ENCODE measurements at regions not wholly inside any gene's neighbourhood (a gene's known extent, or its start where the extent isn't known, plus 50 kb on each side); places are given as distances from the start of the nearest gene placed in this dataset.
A peak's percentile ranks its signal among the peaks of the same experiment; 100 is the strongest.

DNA sequence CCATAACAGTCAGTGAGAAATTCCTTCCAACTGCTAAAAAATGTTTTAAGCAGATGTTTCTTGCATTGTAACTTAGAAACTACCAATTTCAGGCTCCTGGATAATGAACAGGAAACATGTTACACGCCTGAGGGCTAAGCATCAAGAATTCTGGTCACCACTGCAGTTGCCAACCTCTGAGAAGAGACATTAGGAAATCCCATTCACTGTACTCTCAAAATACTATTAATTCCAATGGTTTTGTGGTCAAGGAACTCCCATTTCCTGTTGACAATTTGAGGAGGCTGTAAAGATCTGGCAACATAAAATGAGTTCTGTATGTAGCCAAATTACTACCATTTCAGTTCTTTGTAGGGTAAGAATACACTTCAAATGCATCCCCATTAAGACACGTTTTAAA is 456.0 kb upstream of the MEF2C start:
- H3K9me3 ChIP-seq = no peaks in the 10 kb centered on the region
- ATAC-seq = no peak
- no peaks in the 10 kb centered on the region for H3K27me3 ChIP-seq
- 32% methylated on average over 2 of the region's 2 CpGs for WGBS (ENCODE audit: insufficient coverage, low coverage, low lambda C conversion rate, missing lambda C conversion rate)
- intact Hi-C loops (cut with DNase I) = no loop called here
- no peaks in the 10 kb centered on the region for H3K4me1 ChIP-seq
- H3K4me3 ChIP-seq = no peak overlapping the region
- no peak for TF ChIP-seq POLR2A (IDR thresholded peaks at IDR 0.05)
- TF ChIP-seq, protein P1, sequence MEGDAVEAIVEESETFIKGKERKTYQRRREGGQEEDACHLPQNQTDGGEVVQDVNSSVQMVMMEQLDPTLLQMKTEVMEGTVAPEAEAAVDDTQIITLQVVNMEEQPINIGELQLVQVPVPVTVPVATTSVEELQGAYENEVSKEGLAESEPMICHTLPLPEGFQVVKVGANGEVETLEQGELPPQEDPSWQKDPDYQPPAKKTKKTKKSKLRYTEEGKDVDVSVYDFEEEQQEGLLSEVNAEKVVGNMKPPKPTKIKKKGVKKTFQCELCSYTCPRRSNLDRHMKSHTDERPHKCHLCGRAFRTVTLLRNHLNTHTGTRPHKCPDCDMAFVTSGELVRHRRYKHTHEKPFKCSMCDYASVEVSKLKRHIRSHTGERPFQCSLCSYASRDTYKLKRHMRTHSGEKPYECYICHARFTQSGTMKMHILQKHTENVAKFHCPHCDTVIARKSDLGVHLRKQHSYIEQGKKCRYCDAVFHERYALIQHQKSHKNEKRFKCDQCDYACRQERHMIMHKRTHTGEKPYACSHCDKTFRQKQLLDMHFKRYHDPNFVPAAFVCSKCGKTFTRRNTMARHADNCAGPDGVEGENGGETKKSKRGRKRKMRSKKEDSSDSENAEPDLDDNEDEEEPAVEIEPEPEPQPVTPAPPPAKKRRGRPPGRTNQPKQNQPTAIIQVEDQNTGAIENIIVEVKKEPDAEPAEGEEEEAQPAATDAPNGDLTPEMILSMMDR (IDR thresholded peaks at IDR 0.05) = no peak
- DNase-seq = no peak
- H3K27ac ChIP-seq = no peak overlapping the region
- no peaks in the 10 kb centered on the region for H3K36me3 ChIP-seq

DNA sequence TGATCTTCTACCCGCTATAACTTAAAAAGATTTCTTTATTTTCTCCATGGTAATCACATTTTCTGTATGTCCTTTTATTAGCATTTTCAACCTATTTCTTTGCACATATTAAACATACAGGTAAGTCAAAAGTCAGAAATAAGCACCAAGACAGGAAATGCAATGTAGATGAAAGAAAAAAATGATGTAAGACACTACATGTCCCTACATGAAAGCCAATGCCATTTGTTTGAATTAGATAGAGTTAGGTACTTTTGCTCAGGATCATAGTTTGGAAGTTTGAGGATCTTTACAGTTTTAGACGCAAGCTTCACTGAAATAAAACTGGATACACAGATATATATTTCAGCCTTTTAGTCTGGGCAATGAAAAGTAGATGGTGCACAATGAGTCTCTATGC is 453.1 kb upstream of the MEF2C start:
- H3K27me3 ChIP-seq = no peaks in the 10 kb centered on the region
- TF ChIP-seq, protein P1 (IDR thresholded peaks at IDR 0.05) = no peak
- no peak for TF ChIP-seq POLR2A (IDR thresholded peaks at IDR 0.05)
- H3K4me3 ChIP-seq = no peak overlapping the region
- intact Hi-C loops (cut with DNase I) = no loop called here
- ATAC-seq = no peak
- no peak for DNase-seq
- no peaks in the 10 kb centered on the region for H3K9me3 ChIP-seq
- 73% methylated on average over 2 of the region's 2 CpGs for WGBS (ENCODE audit: insufficient coverage, low coverage, low lambda C conversion rate, missing lambda C conversion rate)
- no peak overlapping the region for H3K27ac ChIP-seq
- no peaks in the 10 kb centered on the region for H3K36me3 ChIP-seq
- H3K4me1 ChIP-seq = no peaks in the 10 kb centered on the region

DNA sequence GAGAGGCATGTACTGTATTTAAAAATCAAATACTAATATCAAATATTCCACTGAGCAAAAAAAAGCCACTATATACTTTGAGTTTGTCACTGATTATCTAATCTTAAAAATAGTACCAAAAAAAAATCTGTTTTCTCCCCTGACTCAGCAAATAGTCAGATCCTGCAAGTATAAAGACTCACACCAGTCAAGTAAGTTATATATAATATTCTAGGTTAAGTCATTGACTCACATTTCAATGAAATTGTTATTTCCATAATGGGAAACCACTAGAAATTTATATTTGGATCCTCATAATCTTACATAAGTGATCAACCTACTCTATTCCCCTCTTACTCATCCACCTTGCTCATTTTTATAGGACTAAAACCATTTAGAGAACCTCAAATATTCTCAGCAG is 447.2 kb upstream of the MEF2C start:
- no peak overlapping the region for H3K27ac ChIP-seq
- DNase-seq (no peak), ATAC-seq (no peak)
- no peaks in the 10 kb centered on the region for H3K9me3 ChIP-seq
- no peaks in the 10 kb centered on the region for H3K4me1 ChIP-seq
- H3K27me3 ChIP-seq = no peaks in the 10 kb centered on the region
- intact Hi-C loops (cut with DNase I) = no loop called here
- no peak overlapping the region for H3K4me3 ChIP-seq
- no peaks in the 10 kb centered on the region for H3K36me3 ChIP-seq
- TF ChIP-seq, protein P1 (IDR thresholded peaks at IDR 0.05) = no peak
- no peak for TF ChIP-seq POLR2A (IDR thresholded peaks at IDR 0.05)

DNA sequence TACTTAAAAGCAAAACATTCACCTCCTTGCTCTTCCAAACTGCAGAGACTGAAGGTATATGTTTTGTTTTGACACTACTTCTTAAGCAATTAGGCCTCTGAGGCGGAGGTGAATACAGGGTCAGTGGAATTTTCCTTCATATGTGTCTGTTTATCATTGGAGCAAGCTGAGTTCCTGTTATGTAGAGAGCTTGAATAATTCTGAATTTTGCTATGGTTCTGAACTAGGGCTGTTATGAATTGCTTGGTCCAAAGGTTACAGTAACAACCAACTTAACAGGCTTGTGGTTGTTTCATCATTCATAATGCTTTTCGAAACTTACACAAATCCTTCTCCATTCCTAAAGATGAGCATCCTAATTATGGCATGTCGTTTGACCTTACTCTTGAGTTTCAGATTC is 444.6 kb upstream of the MEF2C start:
- WGBS (ENCODE audit: insufficient coverage, low coverage, low lambda C conversion rate, missing lambda C conversion rate) = 60% methylated on average over 3 of the region's 3 CpGs
- H3K4me1 ChIP-seq = no peaks in the 10 kb centered on the region

DNA sequence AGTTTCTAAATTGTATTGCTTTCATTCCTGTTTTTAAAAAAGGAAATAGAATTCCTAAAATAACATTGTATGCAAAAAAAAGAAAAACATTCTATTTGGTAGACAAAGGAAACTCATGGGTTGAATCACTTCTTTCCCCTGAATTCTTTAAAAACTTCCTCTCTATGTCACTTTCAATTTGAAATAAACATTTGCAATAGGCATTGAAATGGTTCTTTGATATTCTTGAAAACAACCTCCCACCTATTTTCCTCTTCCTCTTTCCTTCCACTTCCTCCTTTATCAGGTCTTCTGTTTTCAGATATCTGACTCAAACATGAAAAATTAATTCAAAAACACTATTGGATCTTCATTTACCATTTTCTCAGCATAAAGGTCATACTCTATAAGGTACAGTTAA is 442.0 kb upstream of the MEF2C start:
- H3K4me3 ChIP-seq = no peak overlapping the region
- DNase-seq = no peak
- TF ChIP-seq, protein P1 (IDR thresholded peaks at IDR 0.05) = no peak
- no peak for TF ChIP-seq POLR2A (IDR thresholded peaks at IDR 0.05)
- no peaks in the 10 kb centered on the region for H3K9me3 ChIP-seq
- peak in 1 of 4 donors; percentile 31 for ATAC-seq
- intact Hi-C loops (cut with DNase I) = no loop called here
- no peaks in the 10 kb centered on the region for H3K27me3 ChIP-seq
- no peak overlapping the region for H3K27ac ChIP-seq
- no peaks in the 10 kb centered on the region for H3K36me3 ChIP-seq
- H3K4me1 ChIP-seq = no peaks in the 10 kb centered on the region

More for the DNA sequence above, 444.6 kb upstream of the MEF2C start:
- Histone ChIP-seq H3K36me3 (no peaks in the 10 kb centered on the region), H3K27ac (no peak overlapping the region), H3K27me3 (no peaks in the 10 kb centered on the region), H3K9me3 (no peaks in the 10 kb centered on the region), H3K4me3 (no peak overlapping the region)
- intact Hi-C loops (cut with DNase I) = no loop called here
- no peak for ATAC-seq
- TF ChIP-seq, protein P1 (IDR thresholded peaks at IDR 0.05) = no peak
- no peak for TF ChIP-seq POLR2A (IDR thresholded peaks at IDR 0.05)
- no peak for DNase-seq
